ENCODE measurements at regions not wholly inside any gene's neighbourhood (a gene's known extent, or its start where the extent isn't known, plus 50 kb on each side); places are given as distances from the start of the nearest gene placed in this dataset.
A peak's percentile ranks its signal among the peaks of the same experiment; 100 is the strongest.

DNA sequence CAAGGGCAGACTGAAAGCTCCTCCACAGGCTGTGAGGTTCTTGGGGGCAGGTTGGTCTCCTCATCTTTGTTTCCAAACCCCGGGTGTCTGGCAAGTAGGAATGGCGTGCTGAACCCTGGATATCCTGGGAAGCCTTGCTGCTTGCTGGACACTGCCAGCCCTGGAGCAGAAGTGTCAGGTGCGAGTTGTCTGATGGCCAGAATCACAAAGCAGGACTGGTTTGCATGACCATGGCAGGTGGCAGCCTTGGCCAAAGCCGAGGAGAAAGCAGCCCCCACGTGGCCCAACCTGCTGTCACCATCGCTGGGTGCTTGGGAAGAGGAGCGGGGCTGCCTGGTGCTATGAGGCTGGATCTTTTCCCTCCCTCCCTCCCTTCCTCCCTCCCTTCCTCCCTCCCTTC lies 309.5 kb upstream of the HS6ST1 start:
- H3K4me1 ChIP-seq, result no peaks in the 10 kb centered on the region
- H3K36me3 ChIP-seq, result no peaks in the 10 kb centered on the region
- TF ChIP-seq, protein P1, sequence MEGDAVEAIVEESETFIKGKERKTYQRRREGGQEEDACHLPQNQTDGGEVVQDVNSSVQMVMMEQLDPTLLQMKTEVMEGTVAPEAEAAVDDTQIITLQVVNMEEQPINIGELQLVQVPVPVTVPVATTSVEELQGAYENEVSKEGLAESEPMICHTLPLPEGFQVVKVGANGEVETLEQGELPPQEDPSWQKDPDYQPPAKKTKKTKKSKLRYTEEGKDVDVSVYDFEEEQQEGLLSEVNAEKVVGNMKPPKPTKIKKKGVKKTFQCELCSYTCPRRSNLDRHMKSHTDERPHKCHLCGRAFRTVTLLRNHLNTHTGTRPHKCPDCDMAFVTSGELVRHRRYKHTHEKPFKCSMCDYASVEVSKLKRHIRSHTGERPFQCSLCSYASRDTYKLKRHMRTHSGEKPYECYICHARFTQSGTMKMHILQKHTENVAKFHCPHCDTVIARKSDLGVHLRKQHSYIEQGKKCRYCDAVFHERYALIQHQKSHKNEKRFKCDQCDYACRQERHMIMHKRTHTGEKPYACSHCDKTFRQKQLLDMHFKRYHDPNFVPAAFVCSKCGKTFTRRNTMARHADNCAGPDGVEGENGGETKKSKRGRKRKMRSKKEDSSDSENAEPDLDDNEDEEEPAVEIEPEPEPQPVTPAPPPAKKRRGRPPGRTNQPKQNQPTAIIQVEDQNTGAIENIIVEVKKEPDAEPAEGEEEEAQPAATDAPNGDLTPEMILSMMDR (IDR thresholded peaks at IDR 0.05), result no peak
- H3K9me3 ChIP-seq, result no peaks in the 10 kb centered on the region
- H3K27me3 ChIP-seq, result no peaks in the 10 kb centered on the region
- H3K27ac ChIP-seq, result no peak overlapping the region
- no peak overlapping the region for H3K4me3 ChIP-seq
- DNase-seq, result peak in 1 of 3 donors; percentile 22

GRCh38 chr2:128628996-128629395 lies 310.3 kb upstream of the HS6ST1 start:
- Histone ChIP-seq H3K9me3 (no peaks in the 10 kb centered on the region), H3K27me3 (no peaks in the 10 kb centered on the region), H3K27ac (no peak overlapping the region), H3K4me3 (no peak overlapping the region), H3K36me3 (no peaks in the 10 kb centered on the region), H3K4me1 (no peaks in the 10 kb centered on the region)
- TF ChIP-seq, protein P1 (IDR thresholded peaks at IDR 0.05), result no peak
- peak in 1 of 3 donors; percentile 6 for DNase-seq

GRCh38 chr2:128630974-128631697 lies 312.5 kb upstream of the HS6ST1 start:
- DNase-seq, result peak in 1 of 3 donors; percentile 14
- H3K9me3 ChIP-seq, result no peaks in the 10 kb centered on the region
- H3K4me3 ChIP-seq, result no peak overlapping the region
- no peaks in the 10 kb centered on the region for H3K4me1 ChIP-seq
- no peak for TF ChIP-seq POLR2A (IDR thresholded peaks at IDR 0.05)
- TF ChIP-seq, protein P1 (IDR thresholded peaks at IDR 0.05), result no peak
- no peaks in the 10 kb centered on the region for H3K36me3 ChIP-seq
- H3K27ac ChIP-seq, result no peak overlapping the region
- H3K27me3 ChIP-seq, result no peaks in the 10 kb centered on the region

DNA sequence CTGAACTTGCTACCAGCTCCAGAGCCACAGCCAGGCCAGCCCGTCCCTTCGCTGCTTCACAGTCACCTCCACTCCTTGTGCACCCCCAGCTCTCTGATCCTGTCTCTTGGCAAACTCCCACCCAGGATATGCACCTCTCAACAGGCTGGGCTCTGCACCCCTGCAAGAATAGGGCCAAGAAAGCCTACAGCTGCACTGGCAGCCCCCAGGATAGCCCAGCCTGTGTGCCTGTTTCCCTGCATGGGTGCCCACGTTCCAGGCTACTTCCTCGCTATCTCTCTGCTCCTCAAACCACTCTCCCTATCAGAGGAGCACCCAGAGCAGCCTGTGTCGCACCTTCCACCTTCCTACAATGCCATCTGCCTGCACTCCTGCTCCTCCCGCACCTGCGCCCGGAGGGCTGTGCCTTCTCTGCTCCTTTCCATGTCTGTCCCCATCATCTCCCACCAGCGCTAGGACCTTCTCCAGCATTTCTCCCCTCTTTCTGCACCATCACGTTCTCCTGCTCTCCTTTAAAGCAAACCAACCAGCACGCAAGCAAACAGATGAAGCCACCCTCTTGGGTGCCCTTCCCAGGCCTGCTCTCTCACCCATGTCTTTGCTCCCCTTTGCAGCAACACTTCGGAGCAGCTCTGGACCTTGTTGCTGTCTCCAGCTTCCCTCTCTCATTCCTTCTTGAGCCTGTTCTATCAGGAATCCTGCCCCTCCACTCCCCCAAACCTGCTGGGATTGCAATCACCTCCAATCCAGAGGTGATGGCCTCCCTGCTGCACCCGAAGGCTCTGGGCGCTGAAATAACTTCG lies 313.2 kb upstream of the HS6ST1 start:
- no peak for TF ChIP-seq POLR2A (IDR thresholded peaks at IDR 0.05)
- TF ChIP-seq, protein P1 (IDR thresholded peaks at IDR 0.05), result no peak
- Histone ChIP-seq H3K4me1 (no peaks in the 10 kb centered on the region), H3K9me3 (no peaks in the 10 kb centered on the region), H3K4me3 (no peak overlapping the region), H3K27me3 (no peaks in the 10 kb centered on the region), H3K36me3 (no peaks in the 10 kb centered on the region), H3K27ac (no peak overlapping the region)
- peak in 2 of 3 donors; percentile 11 to 35 for DNase-seq

DNA sequence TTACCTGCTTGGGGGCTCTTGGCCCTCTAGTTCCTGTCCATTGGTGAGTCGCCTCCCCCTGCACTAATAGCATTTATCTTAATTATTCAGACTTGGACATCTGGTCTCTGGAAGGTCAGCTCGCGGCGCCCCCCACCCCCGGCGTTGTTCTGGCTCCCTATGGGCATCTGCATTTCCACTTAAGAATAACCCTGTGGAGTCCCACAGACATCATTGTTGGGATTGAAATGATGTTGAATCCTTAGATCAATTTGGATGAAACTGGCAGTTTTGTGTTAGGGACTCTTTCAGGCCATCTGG lies 313.8 kb upstream of the HS6ST1 start:
- DNase-seq, result peak in 1 of 3 donors; percentile 3
- no peak for TF ChIP-seq POLR2A (IDR thresholded peaks at IDR 0.05)
- TF ChIP-seq, protein P1 (IDR thresholded peaks at IDR 0.05), result no peak
- Histone ChIP-seq H3K9me3 (no peaks in the 10 kb centered on the region), H3K36me3 (no peaks in the 10 kb centered on the region), H3K4me1 (no peaks in the 10 kb centered on the region), H3K4me3 (no peak overlapping the region), H3K27me3 (no peaks in the 10 kb centered on the region), H3K27ac (no peak overlapping the region)

All from Peyer's patch (tissue), 4 donors.